GM23338 (cell line): ENCODE measurements at regions not wholly inside any gene's neighbourhood (a gene's known extent, or its start where the extent isn't known, plus 50 kb on each side); places are given as distances from the start of the nearest gene placed in this dataset.

ENCODE experiments used
- CTCF ChIP-seq, 2 experiments: fragments of 200-600 bp in 1 of 2; sonication (generic) in 1 of 2; conservative IDR thresholded peaks; 2 replicates each; pipeline versions ENCODE4 v1.5.1 to v1.6.1; 2016 to 2017; ENCODE audit warnings: antibody characterized with exemption in 2 of 2, low read depth in 2 of 2, mild to moderate bottlenecking in 2 of 2, moderate library complexity in 1 of 2
- REST ChIP-seq: IDR thresholded peaks from one replicate; pipeline ENCODE4 v1.6.1; 2018; ENCODE audit warnings: antibody characterized with exemption; ENCODE audit not compliant: unreplicated experiment
- ZNF114 ChIP-seq: fragments of 250-450 bp; sonication (Bioruptor Pico); IDR thresholded peaks from 2 replicates; pipeline ENCODE4 v1.5.0; 2020; ENCODE audit warnings: mild to moderate bottlenecking, moderate library complexity

GRCh38 chr4:177667687-177668086, 225.4 kb upstream of the AGA start:
- TF ChIP-seq CTCF (conservative IDR thresholded peaks at IDR 0.05; ENCODE audit: low read depth in 2 of 2) (peak; percentile 30 to 58; a peak in 3 of 4 replicates), REST (no peak), ZNF114 (no peak)
